ENCODE measurements at regions not wholly inside any gene's neighbourhood (a gene's known extent, or its start where the extent isn't known, plus 50 kb on each side); places are given as distances from the start of the nearest gene placed in this dataset.

DNA sequence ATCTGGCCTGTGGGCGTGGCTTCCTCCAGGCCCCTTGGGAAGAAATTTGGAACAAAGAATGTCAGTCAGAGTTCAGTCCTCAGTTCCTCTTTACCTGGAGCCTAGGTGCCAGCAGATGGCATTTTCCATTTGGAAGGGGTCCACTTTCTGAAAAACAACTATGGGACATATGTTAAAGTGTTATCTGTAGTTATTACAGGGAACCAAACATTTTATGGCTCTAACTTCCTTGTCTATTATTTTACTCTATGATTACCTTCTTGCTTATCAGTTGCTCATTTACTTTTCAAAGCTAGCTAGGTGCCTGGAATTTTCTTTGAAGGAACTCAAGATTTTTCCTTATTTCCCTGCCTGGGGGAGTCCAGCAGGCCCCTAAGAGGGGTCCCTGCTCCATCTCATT lies 159.8 kb upstream of the PUDP start:
- no peak for TF ChIP-seq CTCF (conservative IDR thresholded peaks at IDR 0.05 in 1 of 2, IDR thresholded peaks at IDR 0.05 in 1 of 2; ENCODE audit: low read depth in 1 of 2, low read length in 2 of 2)
- no peak for TF ChIP-seq EZH2 (IDR thresholded peaks at IDR 0.05; ENCODE audit: low read length, missing control alignments)

Data from fibroblast of lung (primary cell).